MM.1S (cell line): ENCODE measurements at regions not wholly inside any gene's neighbourhood (a gene's known extent, or its start where the extent isn't known, plus 50 kb on each side); places are given as distances from the start of the nearest gene placed in this dataset.

ENCODE experiments used
- CTCF ChIP-seq: fragments of 300-600 bp; sonication (generic); IDR thresholded peaks from 2 replicates; pipeline ENCODE4 v1.5.1; 2016; ENCODE audit warnings: antibody characterized with exemption, low read length, mixed read lengths
- EZH2 ChIP-seq: fragments of 300-600 bp; sonication (generic); optimal IDR thresholded peaks from 2 replicates; pipeline ENCODE3; 2017; ENCODE audit warnings: low read depth, mild to moderate bottlenecking, antibody characterized with exemption, low read length, mixed read lengths
- EZH2phosphoT487 ChIP-seq: fragments of 300-600 bp; sonication (generic); IDR thresholded peaks from 2 replicates; pipeline ENCODE4 v1.6.1; 2018; ENCODE audit warnings: antibody characterized with exemption, low read length

DNA sequence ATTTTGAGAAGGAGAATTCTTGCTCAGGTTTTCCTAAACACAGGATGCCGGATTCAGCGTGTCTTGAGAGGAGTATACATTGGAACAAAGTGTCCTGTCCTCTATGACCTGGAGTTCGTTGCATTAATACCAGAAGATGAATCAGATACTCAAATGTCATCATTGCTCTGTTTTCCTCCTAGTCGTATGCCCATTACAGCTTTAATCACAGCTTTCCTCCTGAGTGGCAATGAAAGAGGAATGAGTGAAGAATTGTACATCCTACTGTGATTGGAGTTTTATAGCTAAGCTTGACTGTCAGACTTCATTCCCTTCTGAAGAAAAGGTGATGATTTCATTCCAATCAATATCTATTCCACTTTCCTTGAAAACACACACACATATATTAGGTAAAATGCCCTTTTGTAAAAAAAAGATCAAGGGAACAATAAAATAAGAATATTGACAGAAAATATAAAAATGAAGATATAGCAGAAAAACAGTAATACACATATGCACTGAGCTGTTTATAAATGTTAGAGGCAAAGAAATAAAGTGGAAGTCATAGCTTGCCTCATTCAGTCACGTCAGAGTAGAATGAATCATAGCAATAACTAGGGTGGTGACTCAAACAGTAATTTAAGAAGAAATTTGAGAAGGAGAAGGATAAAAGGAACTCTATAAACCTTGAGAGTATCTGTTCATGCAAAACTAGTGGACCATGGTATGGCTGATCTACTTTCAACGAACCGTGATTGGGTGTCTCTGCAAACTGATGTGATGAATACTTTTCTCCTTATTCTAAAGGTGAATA is 501.5 kb downstream of the SUCLA2 start:
- no peak for TF ChIP-seq CTCF
- TF ChIP-seq EZH2phosphoT487 = no peak
- no peak for TF ChIP-seq EZH2
